ENCODE measurements at regions not wholly inside any gene's neighbourhood (a gene's known extent, or its start where the extent isn't known, plus 50 kb on each side); places are given as distances from the start of the nearest gene placed in this dataset.
A peak's percentile ranks its signal among the peaks of the same experiment; 100 is the strongest.

- Histone ChIP-seq H3K36me3 (no peaks in the 10 kb centered on the region), H3K27me3 (peaks cover 10% of the 10 kb centered on the region), H3K4me3 (no peak overlapping the region), H3K4me1 (no peaks in the 10 kb centered on the region), H3K27ac (no peak overlapping the region), H3K9me3 (peaks cover 12% of the 10 kb centered on the region)
- no peak for DNase-seq (ENCODE audit: low spot score in 2 of 2)
- TF ChIP-seq POLR2A (IDR thresholded peaks at IDR 0.05), result no peak
- TF ChIP-seq EP300 (IDR thresholded peaks at IDR 0.05), result no peak
- no peak for TF ChIP-seq CTCF (IDR thresholded peaks at IDR 0.05)
- no peak for TF ChIP-seq POLR2AphosphoS5 (IDR thresholded peaks at IDR 0.05)
- WGBS, result 77% methylated on average over 7 of the region's 14 CpGs
Measured at GRCh38 chr5:2148312-2149194, 265.8 kb upstream of the IRX4 start.

- WGBS, result 92% methylated on average over 9 of the region's 13 CpGs
- peaks cover 12% of the 10 kb centered on the region for H3K9me3 ChIP-seq
- H3K36me3 ChIP-seq, result no peaks in the 10 kb centered on the region
- H3K27ac ChIP-seq, result no peak overlapping the region
- H3K4me1 ChIP-seq, result no peaks in the 10 kb centered on the region
- no peak for DNase-seq (ENCODE audit: low spot score in 2 of 2)
- no peak overlapping the region for H3K4me3 ChIP-seq
- H3K27me3 ChIP-seq, result peaks cover 10% of the 10 kb centered on the region
- TF ChIP-seq POLR2AphosphoS5 (IDR thresholded peaks at IDR 0.05) (no peak), EP300 (IDR thresholded peaks at IDR 0.05) (no peak), CTCF (IDR thresholded peaks at IDR 0.05) (no peak), POLR2A (IDR thresholded peaks at IDR 0.05) (no peak)
Measured at GRCh38 chr5:2147504-2148311, 265.0 kb upstream of the IRX4 start.

DNA sequence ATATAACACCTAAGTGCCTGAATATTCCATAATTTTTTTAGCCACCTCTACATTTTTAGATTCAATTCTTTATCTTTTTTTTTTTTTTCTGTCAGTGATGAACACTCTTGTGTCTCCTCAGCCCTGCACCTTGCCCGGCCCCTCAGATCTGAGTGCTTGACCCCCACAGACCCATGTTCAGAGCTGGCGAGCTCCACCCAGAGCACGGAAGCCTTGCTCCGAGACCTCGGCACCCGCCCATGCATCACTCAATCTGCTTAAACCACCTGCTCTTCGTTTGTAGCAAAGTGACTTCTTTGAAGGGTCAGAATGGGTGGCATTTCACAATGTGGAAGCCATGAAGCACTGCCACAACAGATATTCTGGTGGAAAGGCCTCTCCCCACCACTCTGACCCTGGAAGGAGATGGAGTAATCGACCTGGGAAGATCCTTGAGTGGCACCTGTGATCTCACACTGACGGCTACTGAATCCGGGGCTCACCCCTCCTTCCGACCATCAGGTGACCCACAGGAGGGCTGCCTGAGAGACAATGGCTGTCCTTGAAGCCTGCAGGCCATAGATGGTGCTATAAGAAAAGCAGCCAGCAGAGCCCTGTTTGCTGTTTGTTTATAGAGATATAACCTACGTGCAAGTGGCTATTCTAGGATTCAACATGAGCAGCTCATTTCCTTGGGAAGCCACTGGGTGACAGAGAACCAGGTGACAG, 261.1 kb upstream of the IRX4 start:
- 91% methylated on average over 12 of the region's 12 CpGs for WGBS
- Histone ChIP-seq H3K4me3 (no peak overlapping the region), H3K27ac (no peak overlapping the region), H3K27me3 (peaks cover 17% of the 10 kb centered on the region), H3K9me3 (peaks cover 12% of the 10 kb centered on the region), H3K4me1 (no peaks in the 10 kb centered on the region), H3K36me3 (no peaks in the 10 kb centered on the region)
- DNase-seq (ENCODE audit: low spot score in 2 of 2), result peak; percentile 18 to 62
- TF ChIP-seq EP300 (IDR thresholded peaks at IDR 0.05) (no peak), POLR2A (IDR thresholded peaks at IDR 0.05) (no peak), POLR2AphosphoS5 (IDR thresholded peaks at IDR 0.05) (no peak), CTCF (IDR thresholded peaks at IDR 0.05) (no peak)

DNA sequence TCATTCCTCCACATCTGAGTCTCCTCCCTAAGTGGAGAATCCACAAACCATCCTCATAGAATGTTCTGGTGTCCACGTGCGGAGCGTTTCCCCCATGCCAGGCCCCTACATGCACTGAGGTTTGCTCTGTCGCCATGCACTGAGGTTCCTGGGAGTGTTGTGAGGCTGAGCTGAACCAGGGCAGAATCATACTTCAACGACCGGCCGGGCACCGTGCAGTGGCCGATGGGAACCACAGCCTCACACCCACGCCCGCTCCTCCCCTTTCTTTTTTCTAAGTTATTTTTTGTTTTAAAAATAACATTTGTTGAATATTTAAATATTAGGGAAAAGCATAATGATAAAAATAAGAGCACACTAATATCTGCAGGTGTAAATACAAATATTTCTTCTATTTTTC, 260.4 kb upstream of the IRX4 start:
- Histone ChIP-seq H3K36me3 (no peaks in the 10 kb centered on the region), H3K9me3 (peaks cover 12% of the 10 kb centered on the region), H3K27ac (no peak overlapping the region), H3K27me3 (peaks cover 17% of the 10 kb centered on the region), H3K4me1 (no peaks in the 10 kb centered on the region), H3K4me3 (no peak overlapping the region)
- DNase-seq (ENCODE audit: low spot score in 2 of 2), result peak; percentile 15 to 64
- 83% methylated on average over 11 of the region's 11 CpGs for WGBS
- TF ChIP-seq EP300 (IDR thresholded peaks at IDR 0.05) (no peak), CTCF (IDR thresholded peaks at IDR 0.05) (no peak), POLR2A (IDR thresholded peaks at IDR 0.05) (no peak), POLR2AphosphoS5 (IDR thresholded peaks at IDR 0.05) (no peak)

All from suprapubic skin (tissue), 4 donors.